ENCODE measurements at regions not wholly inside any gene's neighbourhood (a gene's known extent, or its start where the extent isn't known, plus 50 kb on each side); places are given as distances from the start of the nearest gene placed in this dataset.

GRCh38 chr2:39870871-39871270 is 91.8 kb upstream of the THUMPD2 start:
- no peak overlapping the region for H3K9ac ChIP-seq (ENCODE audit: insufficient read depth in 1 of 2, low read depth in 2 of 2, low read length in 2 of 2)
- H3K4me2 ChIP-seq (ENCODE audit: insufficient read depth, low read length), result no peak overlapping the region
- BruUV-seq (replicated peaks), result no TSS peak
- H4K20me1 ChIP-seq (replicated peaks; ENCODE audit: control insufficient read depth, insufficient read depth, low read length), result no peaks in the 10 kb centered on the region
- in situ Hi-C loops (cut with MboI), result no loop called here
- POLR2A ChIA-PET, result no interaction called here
- H3K4me3 ChIP-seq, result no peak overlapping the region
- FAIRE-seq (no peak), DNase-seq (ENCODE audit: extremely low read depth in 1 of 4, low spot score in 3 of 4) (no peak), ATAC-seq (no peak)
- H3K4me1 ChIP-seq (replicated peaks in 1 of 2; ENCODE audit: control insufficient read depth in 2 of 2, insufficient read depth in 2 of 2, low read length in 2 of 2), result no peaks in the 10 kb centered on the region
- no peak overlapping the region for H2AFZ ChIP-seq (ENCODE audit: low read depth, low read length)
- H3K27me3 ChIP-seq (ENCODE audit: control insufficient read depth in 2 of 2, insufficient read depth in 2 of 2, low read length in 2 of 2), result peaks cover 0 to 6% of the 10 kb centered on the region in 2 experiments; a peak in 2 of 5 replicates
- CTCF ChIA-PET (ENCODE audit: low intra/inter-chr PET ratio), result no interaction called here
- no peak overlapping the region for H3K27ac ChIP-seq (ENCODE audit: extremely low read depth, low read depth, low read length)
- WGBS (ENCODE audit: insufficient coverage, low coverage, missing lambda C conversion rate), result 0% methylated on average over 3 of the region's 3 CpGs
- intact Hi-C loops (cut with micrococcal nuclease), result no loop called here
- no peaks in the 10 kb centered on the region for H3K36me3 ChIP-seq (ENCODE audit: control insufficient read depth, insufficient read depth, low read length)
- no peaks in the 10 kb centered on the region for H3K9me1 ChIP-seq (ENCODE audit: control insufficient read depth, insufficient read depth, low read length)
- no peaks in the 10 kb centered on the region for H3K79me2 ChIP-seq (ENCODE audit: control insufficient read depth, insufficient read depth, low read length)
- H3K9me3 ChIP-seq (replicated peaks; ENCODE audit: control insufficient read depth, insufficient read depth, low read depth, low read length), result no peaks in the 10 kb centered on the region
- TF ChIP-seq ZBTB34 (CRISPR knock-in tag; IDR thresholded peaks at IDR 0.05), result no peak
- no peak for TF ChIP-seq KDM1A (IDR thresholded peaks at IDR 0.05)
- no peak for TF ChIP-seq HNRNPLL (IDR thresholded peaks at IDR 0.05; ENCODE audit: low read depth, low read length, poor library complexity, severe bottlenecking)
- no peak for TF ChIP-seq ZNF121 (CRISPR knock-in tag; conservative IDR thresholded peaks at IDR 0.05)
- TF ChIP-seq HDGF (IDR thresholded peaks at IDR 0.05), result no peak
- TF ChIP-seq ZBTB17 (CRISPR knock-in tag; IDR thresholded peaks at IDR 0.05), result no peak
- no peak for TF ChIP-seq RBBP5 (IDR thresholded peaks at IDR 0.05; ENCODE audit: borderline replicate concordance, insufficient read depth, low read length, poor library complexity, severe bottlenecking)
- TF ChIP-seq ZNF668 (CRISPR knock-in tag; IDR thresholded peaks at IDR 0.05), result no peak
- TF ChIP-seq ZNF655 (CRISPR knock-in tag; IDR thresholded peaks at IDR 0.05), result no peak
- TF ChIP-seq SNIP1 (IDR thresholded peaks at IDR 0.05; ENCODE audit: low read depth), result no peak
- TF ChIP-seq ZBTB40 (IDR thresholded peaks at IDR 0.05), result no peak
- TF ChIP-seq ZBTB40 (CRISPR knock-in tag; IDR thresholded peaks at IDR 0.05), result no peak
- TF ChIP-seq MTA3 (IDR thresholded peaks at IDR 0.05; ENCODE audit: borderline replicate concordance), result no peak
